H1 (cell line): ENCODE measurements at regions not wholly inside any gene's neighbourhood (a gene's known extent, or its start where the extent isn't known, plus 50 kb on each side); places are given as distances from the start of the nearest gene placed in this dataset.

Experiments
- JUN ChIP-seq: IDR thresholded peaks from 2 replicates; pipeline ENCODE4 v1.6.1; 2011; ENCODE audit warnings: low read depth, mild to moderate bottlenecking, improper control_type of control experiment, low read length
- NANOG ChIP-seq: IDR thresholded peaks from 2 replicates; pipeline ENCODE4 v1.6.1; 2011; ENCODE audit warnings: low read length, low read depth, mild to moderate bottlenecking, inconsistent platforms; ENCODE audit not compliant: insufficient read depth, poor library complexity, severe bottlenecking
- TEAD4 ChIP-seq: IDR thresholded peaks from 2 replicates; pipeline ENCODE4 v1.6.1; 2012; ENCODE audit warnings: low read depth, low read length, inconsistent platforms, mixed read lengths

- TF ChIP-seq NANOG: no peak
- TF ChIP-seq TEAD4: no peak
- no peak for TF ChIP-seq JUN
Observed at GRCh38 chr5:158406884-158407823, 548.2 kb upstream of the CLINT1 start (continued).
